HEK293 (cell line): ENCODE measurements at regions not wholly inside any gene's neighbourhood (a gene's known extent, or its start where the extent isn't known, plus 50 kb on each side); places are given as distances from the start of the nearest gene placed in this dataset.

ENCODE experiments used
- CTCF ChIA-PET: fragments of 350-600 bp; formaldehyde crosslinking; extraction: SDS; loops from one replicate; lab custom pipeline; 2021; ENCODE audit warnings: antibody characterized with exemption; lab: Yijun Ruan, JAX
- POLR2A ChIA-PET: fragments of 300-600 bp; formaldehyde crosslinking; extraction: SDS; loops from one replicate; lab custom pipeline; 2020; ENCODE audit warnings: antibody characterized with exemption, inconsistent platforms; lab: Yijun Ruan, JAX
- H3K27ac ChIP-seq: fragments of 200-500 bp; sonication (Bioruptor generic); 2 replicates; pipeline ENCODE4 v1.5.1; 2014; ENCODE audit warnings: low read depth, low read length, control low read depth, inconsistent platforms; ENCODE audit errors: extremely low read depth
- H3K36me3 ChIP-seq, 2 experiments: fragments of 200-500 bp in 1 of 2; sonication (Bioruptor generic) in 1 of 2; 1 replicate in 1 of 2; 2 replicates in 1 of 2; pipeline ENCODE4 v1.5.1; 2014 to 2017; ENCODE audit warnings: inconsistent platforms in 2 of 2, low read length in 2 of 2; ENCODE audit not compliant: control insufficient read depth in 2 of 2, insufficient read depth in 1 of 2
- H3K4me1 ChIP-seq: fragments of 200-500 bp; sonication (Bioruptor generic); 2 replicates; pipeline ENCODE4 v1.5.1; 2014; ENCODE audit warnings: mild to moderate bottlenecking, low read length, inconsistent platforms; ENCODE audit not compliant: control insufficient read depth, insufficient read depth
- H3K4me3 ChIP-seq: 2 replicates; pipeline ENCODE4 v1.5.1; 2011; ENCODE audit warnings: low read depth, mild to moderate bottlenecking, control low read depth, low read length, moderate library complexity
- H3K9me3 ChIP-seq: fragments of 200-500 bp; sonication (Bioruptor generic); 2 replicates; pipeline ENCODE4 v1.5.1; 2014; ENCODE audit warnings: low read depth, low read length, inconsistent platforms; ENCODE audit not compliant: control insufficient read depth, insufficient read depth
- BCL11B ChIP-seq: fragments of 450-650 bp; formaldehyde crosslinking; IDR thresholded peaks from 2 replicates; pipeline ENCODE4 v1.5.1; 2016; ENCODE audit warnings: low read depth, missing biosample characterization, missing genetic modification characterization
- CTCF ChIP-seq: fragments of 450-650 bp; formaldehyde crosslinking; IDR thresholded peaks from 2 replicates; pipeline ENCODE4 v1.5.1; 2016; ENCODE audit warnings: missing biosample characterization, missing genetic modification characterization
- KLF10 ChIP-seq: fragments of 450-650 bp; IDR thresholded peaks from 2 replicates; pipeline ENCODE4 v1.5.1; 2018; ENCODE audit warnings: missing biosample characterization, mild to moderate bottlenecking, missing genetic modification characterization
- REST ChIP-seq: fragments of 450-650 bp; formaldehyde crosslinking; IDR thresholded peaks from 2 replicates; pipeline ENCODE4 v1.5.1; 2016; ENCODE audit warnings: missing biosample characterization, missing genetic modification characterization
- TCF7L2 ChIP-seq: IDR thresholded peaks from 2 replicates; pipeline ENCODE4 v1.6.1; 2011; ENCODE audit warnings: low read depth, mild to moderate bottlenecking, inconsistent platforms, low read length, moderate library complexity, borderline replicate concordance
- TRIM28 ChIP-seq: IDR thresholded peaks from 2 replicates; pipeline ENCODE4 v1.6.1; 2011; ENCODE audit warnings: low read length, control low read depth, borderline replicate concordance
- WT1 ChIP-seq: fragments of 450-650 bp; formaldehyde crosslinking; IDR thresholded peaks from 2 replicates; pipeline ENCODE4 v1.5.1; 2016; ENCODE audit warnings: missing biosample characterization, missing genetic modification characterization
- ZBTB1 ChIP-seq: fragments of 450-650 bp; formaldehyde crosslinking; IDR thresholded peaks from 2 replicates; pipeline ENCODE4 v1.5.1; 2016; ENCODE audit warnings: missing biosample characterization, missing genetic modification characterization
- ZBTB20 ChIP-seq: fragments of 450-650 bp; formaldehyde crosslinking; IDR thresholded peaks from 2 replicates; pipeline ENCODE4 v1.5.1; 2016; ENCODE audit warnings: missing biosample characterization, missing genetic modification characterization
- ZNF121 ChIP-seq: fragments of 450-650 bp; formaldehyde crosslinking; IDR thresholded peaks from 2 replicates; pipeline ENCODE4 v1.5.1; 2016; ENCODE audit warnings: missing biosample characterization, missing genetic modification characterization
- ZNF140 ChIP-seq: fragments of 450-650 bp; formaldehyde crosslinking; IDR thresholded peaks from 2 replicates; pipeline ENCODE4 v1.5.1; 2016; ENCODE audit warnings: missing biosample characterization, missing genetic modification characterization
- ZNF175 ChIP-seq: fragments of 450-650 bp; formaldehyde crosslinking; IDR thresholded peaks from 2 replicates; pipeline ENCODE4 v1.5.1; 2016; ENCODE audit warnings: missing biosample characterization, missing genetic modification characterization
- ZNF26 ChIP-seq: fragments of 450-650 bp; formaldehyde crosslinking; IDR thresholded peaks from 2 replicates; pipeline ENCODE4 v1.5.1; 2016; ENCODE audit warnings: missing biosample characterization, missing genetic modification characterization
- ZNF280D ChIP-seq: fragments of 450-650 bp; formaldehyde crosslinking; IDR thresholded peaks from 2 replicates; pipeline ENCODE4 v1.5.1; 2016; ENCODE audit warnings: missing biosample characterization, missing genetic modification characterization
- ZNF292 ChIP-seq: fragments of 450-650 bp; formaldehyde crosslinking; IDR thresholded peaks from 2 replicates; pipeline ENCODE4 v1.5.1; 2016; ENCODE audit warnings: low read depth, missing biosample characterization, missing genetic modification characterization, borderline replicate concordance
- ZNF335 ChIP-seq: fragments of 450-650 bp; formaldehyde crosslinking; conservative IDR thresholded peaks from 2 replicates; pipeline ENCODE4 v1.5.1; 2016; ENCODE audit warnings: missing biosample characterization, missing genetic modification characterization
- ZNF354C ChIP-seq: fragments of 450-650 bp; formaldehyde crosslinking; IDR thresholded peaks from 2 replicates; pipeline ENCODE4 v1.5.1; 2016; ENCODE audit warnings: missing biosample characterization, missing genetic modification characterization, low read depth, borderline replicate concordance
- ZNF366 ChIP-seq: fragments of 450-650 bp; formaldehyde crosslinking; conservative IDR thresholded peaks from 2 replicates; pipeline ENCODE4 v1.5.1; 2016; ENCODE audit warnings: missing biosample characterization, missing genetic modification characterization
- ZNF37A ChIP-seq: fragments of 450-650 bp; IDR thresholded peaks from 2 replicates; pipeline ENCODE4 v1.5.1; 2018; ENCODE audit warnings: missing biosample characterization, missing genetic modification characterization
- ZNF426 ChIP-seq: fragments of 450-650 bp; formaldehyde crosslinking; IDR thresholded peaks from 2 replicates; pipeline ENCODE4 v1.5.1; 2017; ENCODE audit warnings: missing biosample characterization, missing genetic modification characterization, mild to moderate bottlenecking, inconsistent platforms, moderate library complexity
- ZNF521 ChIP-seq: fragments of 450-650 bp; formaldehyde crosslinking; IDR thresholded peaks from 2 replicates; pipeline ENCODE4 v1.5.1; 2017; ENCODE audit warnings: missing biosample characterization, mild to moderate bottlenecking, missing genetic modification characterization
- ZNF544 ChIP-seq: fragments of 450-650 bp; formaldehyde crosslinking; IDR thresholded peaks from 2 replicates; pipeline ENCODE4 v1.5.0; 2017; ENCODE audit warnings: missing biosample characterization, missing genetic modification characterization
- ZNF610 ChIP-seq: fragments of 450-650 bp; formaldehyde crosslinking; IDR thresholded peaks from 2 replicates; pipeline ENCODE4 v1.5.1; 2016; ENCODE audit warnings: missing biosample characterization, missing genetic modification characterization, borderline replicate concordance
- ZNF621 ChIP-seq: fragments of 450-650 bp; formaldehyde crosslinking; IDR thresholded peaks from 2 replicates; pipeline ENCODE4 v1.5.1; 2017; ENCODE audit warnings: missing biosample characterization, missing genetic modification characterization

GRCh38 chr9:84575705-84576104 lies 93.8 kb upstream of the NTRK2 start:
- H3K4me1 ChIP-seq: no peaks in the 10 kb centered on the region
- no peaks in the 10 kb centered on the region for H3K36me3 ChIP-seq
- no peaks in the 10 kb centered on the region for H3K9me3 ChIP-seq
- ChIA-PET POLR2A (no interaction called here), CTCF (interaction anchor here (1.4 kb wide), 1 partner anchor 179 kb away, joined by 3 read pairs; no protein-coding TSS in a partner anchor)
- TF ChIP-seq ZNF621 (tag by site-specific recombination): no peak
- TF ChIP-seq ZNF175 (tag by site-specific recombination): no peak
- no peak for TF ChIP-seq ZNF121 (tag by site-specific recombination)
- TF ChIP-seq WT1 (tag by site-specific recombination): no peak
- no peak for TF ChIP-seq TRIM28
- TF ChIP-seq ZNF610: no peak
- no peak for TF ChIP-seq ZNF354C
- no peak for TF ChIP-seq KLF10 (tag by site-specific recombination)
- TF ChIP-seq ZNF280D (tag by site-specific recombination): no peak
- no peak for TF ChIP-seq ZNF37A (tag by site-specific recombination)
- no peak for TF ChIP-seq ZNF335 (tag by site-specific recombination)
- no peak for TF ChIP-seq ZNF292 (tag by site-specific recombination)
- H3K4me3 ChIP-seq: no peak overlapping the region
- no peak overlapping the region for H3K27ac ChIP-seq

GRCh38 chr9:84583866-84584265 lies 85.7 kb upstream of the NTRK2 start:
- Histone ChIP-seq H3K4me3 (no peak overlapping the region), H3K4me1 (no peaks in the 10 kb centered on the region), H3K27ac (no peak overlapping the region), H3K9me3 (no peaks in the 10 kb centered on the region), H3K36me3 (no peaks in the 10 kb centered on the region)
- ChIA-PET CTCF (no interaction called here), POLR2A (no interaction called here)
- TF ChIP-seq ZNF366 (tag by site-specific recombination): no peak
- TF ChIP-seq ZBTB20: no peak

GRCh38 chr9:84586662-84587061 lies 82.9 kb upstream of the NTRK2 start:
- no peak overlapping the region for H3K4me3 ChIP-seq
- ChIA-PET CTCF (no interaction called here), POLR2A (no interaction called here)
- H3K9me3 ChIP-seq: no peaks in the 10 kb centered on the region
- no peaks in the 10 kb centered on the region for H3K36me3 ChIP-seq
- H3K4me1 ChIP-seq: no peaks in the 10 kb centered on the region
- H3K27ac ChIP-seq: no peak overlapping the region
- TF ChIP-seq ZNF521 (tag by site-specific recombination) (no peak), ZNF426 (tag by site-specific recombination) (no peak), TCF7L2 (no peak), ZNF140 (tag by site-specific recombination) (no peak), REST (no peak), CTCF (no peak), ZNF544 (no peak), ZNF26 (tag by site-specific recombination) (no peak), ZBTB1 (tag by site-specific recombination) (no peak), BCL11B (tag by site-specific recombination) (no peak)
